A549 (cell line): ENCODE measurements at regions not wholly inside any gene's neighbourhood (a gene's known extent, or its start where the extent isn't known, plus 50 kb on each side); places are given as distances from the start of the nearest gene placed in this dataset.
A peak's percentile ranks its signal among the peaks of the same experiment; 100 is the strongest.
"Not testable (repeated sequence)": the region's sequence is repeated elsewhere in the genome, so short reads cannot be mapped to it uniquely, and the experiment has no call there.

ENCODE experiments used
- ATAC-seq, 2 experiments: fragments of 200-7000 bp in 1 of 2; fragments of >200 bp in 1 of 2; cut with Nextera tagmentation in 1 of 2; cut with Tn5 transposase in 1 of 2; 3 replicates each; pipeline versions ENCODE4 v1.8.0 to v1.9.1; 2018 to 2020; ENCODE audit warnings: mild to moderate bottlenecking in 1 of 2, moderate library complexity in 1 of 2
- CTCF ChIA-PET: fragments of 300-600 bp; sonication (Branson Sonifier 250); formaldehyde crosslinking; extraction: SDS; loops from one replicate; lab custom pipeline; 2021; ENCODE audit warnings: antibody characterized with exemption, inconsistent platforms; lab: Yijun Ruan, JAX
- POLR2A ChIA-PET: fragments of 350-600 bp; formaldehyde crosslinking; extraction: SDS; loops from one replicate; lab custom pipeline; 2021; ENCODE audit warnings: antibody characterized with exemption, inconsistent platforms; lab: Yijun Ruan, JAX
- DNase-seq, 2 experiments: peaks; one replicate each; pipeline versions ENCODE4 v3.0.0 to v3.0.0-alpha.2; 2011 to 2016; ENCODE audit warnings: low read depth in 1 of 2, low spot score in 1 of 2
- FAIRE-seq: peaks from 2 replicates; lab custom pipeline; 2011; peaks lifted over from hg19 to GRCh38; lab: Jason Lieb, UNC
- H3K27ac ChIP-seq, 2 experiments: fragments of >200 bp; sonication (Bioruptor Twin); formaldehyde crosslinking; 3 replicates each; pipeline ENCODE4 v1.5.1; 2016 to 2017
- H3K4me1 ChIP-seq: fragments of >200 bp; sonication (Bioruptor Twin); formaldehyde crosslinking; 3 replicates; pipeline ENCODE4 v1.6.1; 2016
- H3K4me2 ChIP-seq: fragments of >200 bp; sonication (Bioruptor Twin); formaldehyde crosslinking; 3 replicates; pipeline ENCODE4 v1.6.1; 2016
- H3K4me3 ChIP-seq: fragments of >200 bp; sonication (Bioruptor Twin); formaldehyde crosslinking; 3 replicates; pipeline ENCODE4 v1.5.1; 2016
- H3K9me3 ChIP-seq: fragments of >200 bp; sonication (Bioruptor Twin); formaldehyde crosslinking; 3 replicates; pipeline ENCODE4 v1.6.1; 2016
- BHLHE40 ChIP-seq: IDR thresholded peaks from 2 replicates; pipeline ENCODE4 v1.6.1; 2012; ENCODE audit warnings: low read depth, low read length, inconsistent platforms
- CEBPB ChIP-seq, 2 experiments: fragments of >200 bp in 1 of 2; sonication (Bioruptor Twin) in 1 of 2; formaldehyde crosslinking in 1 of 2; IDR thresholded peaks; 2 replicates each; pipeline ENCODE4 v1.6.1; 2012 to 2016
- E2F6 ChIP-seq: IDR thresholded peaks from 2 replicates; pipeline ENCODE4 v1.6.1; 2012; ENCODE audit warnings: low read depth, borderline replicate concordance
- FOSB ChIP-seq: fragments of 250-450 bp; sonication (Bioruptor Pico); IDR thresholded peaks from 2 replicates; pipeline ENCODE4 v1.5.0; 2020; ENCODE audit warnings: mild to moderate bottlenecking, moderate library complexity
- HDAC2 ChIP-seq: fragments of 200-600 bp; sonication (generic); IDR thresholded peaks from 2 replicates; pipeline ENCODE4 v1.6.1; 2016
- HEYL ChIP-seq: fragments of 250-450 bp; sonication (Bioruptor Pico); IDR thresholded peaks from 2 replicates; pipeline ENCODE4 v1.8.0; 2021; ENCODE audit warnings: mild to moderate bottlenecking, moderate library complexity
- HOXA7 ChIP-seq: fragments of 250-450 bp; sonication (Bioruptor Pico); IDR thresholded peaks from 2 replicates; pipeline ENCODE4 v1.5.0; 2020; ENCODE audit warnings: mild to moderate bottlenecking, moderate library complexity
- HOXB13 ChIP-seq: fragments of 250-450 bp; sonication (Bioruptor Pico); IDR thresholded peaks from 2 replicates; pipeline ENCODE4 v1.5.0; 2020; ENCODE audit warnings: low read depth, mild to moderate bottlenecking, moderate library complexity
- JUN ChIP-seq, 2 experiments: fragments of >200 bp; sonication (Bioruptor Twin); formaldehyde crosslinking; IDR thresholded peaks; 2 replicates in 1 of 2; 3 replicates in 1 of 2; pipeline ENCODE4 v1.6.1; 2016 to 2017
- JUNB ChIP-seq: fragments of >200 bp; sonication (Bioruptor Twin); formaldehyde crosslinking; IDR thresholded peaks from 2 replicates; pipeline ENCODE4 v1.6.1; 2016
- MAZ ChIP-seq: fragments of 150-350 bp; IDR thresholded peaks from 2 replicates; pipeline ENCODE4 v1.6.1; 2014; ENCODE audit warnings: antibody characterized with exemption, low read depth, low read length, borderline replicate concordance
- NFE2L2 ChIP-seq: fragments of 150-350 bp; conservative IDR thresholded peaks from 2 replicates; pipeline ENCODE4 v1.6.1; 2014; ENCODE audit warnings: low read length
- NR3C1 ChIP-seq: fragments of >200 bp; sonication (Bioruptor Twin); formaldehyde crosslinking; IDR thresholded peaks from 3 replicates; pipeline ENCODE4 v1.6.1; 2017
- PHF8 ChIP-seq: fragments of 200-600 bp; sonication (generic); IDR thresholded peaks from 2 replicates; pipeline ENCODE4 v1.6.1; 2016; ENCODE audit warnings: low read depth, mild to moderate bottlenecking, antibody characterized with exemption, moderate library complexity, borderline replicate concordance
- RAD21 ChIP-seq, 2 experiments: fragments of >200 bp in 1 of 2; sonication (Bioruptor Twin) in 1 of 2; formaldehyde crosslinking in 1 of 2; IDR thresholded peaks in 1 of 2; conservative IDR thresholded peaks in 1 of 2; 2 replicates in 1 of 2; 3 replicates in 1 of 2; pipeline ENCODE4 v1.6.1; 2012 to 2018; ENCODE audit warnings: inconsistent platforms in 1 of 2
- RARB ChIP-seq: fragments of 250-450 bp; sonication (Bioruptor Pico); IDR thresholded peaks from 2 replicates; pipeline ENCODE4 v1.8.0; 2021; ENCODE audit warnings: mild to moderate bottlenecking, moderate library complexity
- RCOR1 ChIP-seq: fragments of 150-350 bp; IDR thresholded peaks from 2 replicates; pipeline ENCODE4 v1.6.1; 2014; ENCODE audit warnings: antibody characterized with exemption, low read length, low read depth
- RFX5 ChIP-seq: fragments of 450-650 bp; IDR thresholded peaks from 2 replicates; pipeline ENCODE4 v1.7.1; 2014; ENCODE audit warnings: antibody characterized with exemption, mild to moderate bottlenecking, moderate library complexity
- TFCP2L1 ChIP-seq: fragments of 250-450 bp; sonication (Bioruptor Pico); IDR thresholded peaks from 2 replicates; pipeline ENCODE4 v1.5.0; 2021; ENCODE audit warnings: mild to moderate bottlenecking
- TP53 ChIP-seq: fragments of 250-450 bp; sonication (Bioruptor Pico); IDR thresholded peaks from 2 replicates; pipeline ENCODE4 v1.5.0; 2021; ENCODE audit warnings: mild to moderate bottlenecking, moderate library complexity
- ZC3H11A ChIP-seq: fragments of 450-650 bp; IDR thresholded peaks from 2 replicates; pipeline ENCODE4 v1.6.1; 2014; ENCODE audit warnings: antibody characterized with exemption, mild to moderate bottlenecking
- ZSCAN20 ChIP-seq: fragments of 250-450 bp; sonication (Bioruptor Pico); IDR thresholded peaks from 2 replicates; pipeline ENCODE4 v1.8.0; 2022; ENCODE audit warnings: mild to moderate bottlenecking, moderate library complexity
- WGBS: methylation state at CpG from one replicate; pipeline ENCODE4 v1.1.6; 2017; ENCODE audit errors: missing lambda C conversion rate; 5-methylcytosine and 5-hydroxymethylcytosine counted together
- TF ChIP-seq, protein P1 (sequence below): fragments of 250-450 bp; sonication (Bioruptor Pico); IDR thresholded peaks from 2 replicates; pipeline ENCODE4 v1.5.0; 2021; ENCODE audit warnings: mild to moderate bottlenecking, moderate library complexity, borderline replicate concordance

- H3K4me1 ChIP-seq = no peaks in the 10 kb centered on the region
- 0 out of 6 replicates have a peak overlapping the region, but pooled peaks of 1 of the 2 experiments have one; percentile 26 for H3K27ac ChIP-seq
- no peak for DNase-seq
- no peaks in the 10 kb centered on the region for H3K9me3 ChIP-seq
- H3K4me3 ChIP-seq = peak overlapping the region; percentile 28; the same call in 2 of the 3 replicates
- no peak for FAIRE-seq
- CTCF ChIA-PET = no interaction called here
- ATAC-seq = peak in 1 of 2 experiments; percentile 48; a peak in 2 of 6 replicates
- POLR2A ChIA-PET = no interaction called here
- 27% methylated on average over 11 of the region's 69 CpGs for WGBS
- H3K4me2 ChIP-seq = peak overlapping the region; percentile 59
- TF ChIP-seq JUNB = no peak
- TF ChIP-seq BHLHE40 = no peak
- TF ChIP-seq, all 56 proteins: peak for 0
These were observed 157.0 kb downstream of the BRD1 start for GRCh38 chr22:49670456-49671330.

- CTCF ChIA-PET = interaction anchor here (0.8 kb wide), 1 partner anchor 37 kb away, joined by 3 read pairs; no protein-coding TSS in a partner anchor
- Histone ChIP-seq H3K4me3 (peak overlapping the region; percentile 28; the same call in 2 of the 3 replicates), H3K27ac (0 out of 6 replicates have a peak overlapping the region, but pooled peaks of 1 of the 2 experiments have one; percentile 26), H3K4me2 (peak overlapping the region; percentile 59)
- POLR2A ChIA-PET, H3K4me1 ChIP-seq, H3K9me3 ChIP-seq, ATAC-seq, FAIRE-seq: not testable (repeated sequence)
- WGBS = 0% methylated on average over 1 of the region's 33 CpGs
- DNase-seq = peak in 1 of 2 experiments; percentile 16
These were observed 157.7 kb downstream of the BRD1 start for GRCh38 chr22:49669969-49670455.

- FAIRE-seq, H3K4me2 ChIP-seq, POLR2A ChIA-PET, H3K4me1 ChIP-seq, H3K9me3 ChIP-seq, ATAC-seq, H3K27ac ChIP-seq, H3K4me3 ChIP-seq: not testable (repeated sequence)
- DNase-seq = peak in 1 of 2 experiments; percentile 24
- CTCF ChIA-PET = interaction anchor here (0.8 kb wide), 1 partner anchor 37 kb away, joined by 3 read pairs; no protein-coding TSS in a partner anchor
- no CpG with 5 or more reads among the region's 1 CpG for WGBS
These were observed 158.2 kb downstream of the BRD1 start for GRCh38 chr22:49669427-49669968.

- no peaks in the 10 kb centered on the region for H3K4me1 ChIP-seq
- FAIRE-seq = no peak
- no peak for TF ChIP-seq HEYL (CRISPR knock-in tag)
- TF ChIP-seq ZSCAN20 = no peak
- TF ChIP-seq PHF8 = no peak
- no peak for TF ChIP-seq HDAC2
- no peak for TF ChIP-seq RAD21 (conservative IDR thresholded peaks at IDR 0.05 in 1 of 2, IDR thresholded peaks at IDR 0.05 in 1 of 2)
- TF ChIP-seq, all 56 proteins: peak for 0
- no peaks in the 10 kb centered on the region for H3K9me3 ChIP-seq
- ChIA-PET POLR2A (no interaction called here), CTCF (no interaction called here)
- no peak overlapping the region for H3K4me2 ChIP-seq
- no peak overlapping the region for H3K27ac ChIP-seq
- 59% methylated on average over 15 of the region's 19 CpGs for WGBS
- no peak for ATAC-seq
- DNase-seq = no peak
- H3K4me3 ChIP-seq = no peak overlapping the region
These were observed 159.3 kb downstream of the BRD1 start for GRCh38 chr22:49668402-49668801.

GRCh38 chr22:49667236-49667635 is 160.4 kb downstream of the BRD1 start:
- 72% methylated on average over 6 of the region's 13 CpGs for WGBS
- CTCF ChIA-PET = no interaction called here
- DNase-seq = no peak
- H3K4me3 ChIP-seq = no peak overlapping the region
- no peak overlapping the region for H3K4me2 ChIP-seq
- ATAC-seq = no peak
- FAIRE-seq = no peak
- no peak overlapping the region for H3K27ac ChIP-seq
- no peaks in the 10 kb centered on the region for H3K4me1 ChIP-seq
- POLR2A ChIA-PET = no interaction called here
- no peaks in the 10 kb centered on the region for H3K9me3 ChIP-seq
- TF ChIP-seq CEBPB (IDR thresholded peaks at IDR 0.05) = no peak
- TF ChIP-seq ZC3H11A = no peak
- TF ChIP-seq RARB = no peak
- no peak for TF ChIP-seq HOXB13 (CRISPR knock-in tag)
- no peak for TF ChIP-seq NR3C1
- no peak for TF ChIP-seq E2F6
- no peak for TF ChIP-seq RCOR1
- no peak for TF ChIP-seq NFE2L2
- TF ChIP-seq RFX5 = no peak
- no peak for TF ChIP-seq HOXA7 (CRISPR knock-in tag)
- TF ChIP-seq FOSB (CRISPR knock-in tag) = no peak
- no peak for TF ChIP-seq TFCP2L1 (CRISPR knock-in tag)
- TF ChIP-seq JUN (IDR thresholded peaks at IDR 0.05) = no peak
- TF ChIP-seq, protein P1, sequence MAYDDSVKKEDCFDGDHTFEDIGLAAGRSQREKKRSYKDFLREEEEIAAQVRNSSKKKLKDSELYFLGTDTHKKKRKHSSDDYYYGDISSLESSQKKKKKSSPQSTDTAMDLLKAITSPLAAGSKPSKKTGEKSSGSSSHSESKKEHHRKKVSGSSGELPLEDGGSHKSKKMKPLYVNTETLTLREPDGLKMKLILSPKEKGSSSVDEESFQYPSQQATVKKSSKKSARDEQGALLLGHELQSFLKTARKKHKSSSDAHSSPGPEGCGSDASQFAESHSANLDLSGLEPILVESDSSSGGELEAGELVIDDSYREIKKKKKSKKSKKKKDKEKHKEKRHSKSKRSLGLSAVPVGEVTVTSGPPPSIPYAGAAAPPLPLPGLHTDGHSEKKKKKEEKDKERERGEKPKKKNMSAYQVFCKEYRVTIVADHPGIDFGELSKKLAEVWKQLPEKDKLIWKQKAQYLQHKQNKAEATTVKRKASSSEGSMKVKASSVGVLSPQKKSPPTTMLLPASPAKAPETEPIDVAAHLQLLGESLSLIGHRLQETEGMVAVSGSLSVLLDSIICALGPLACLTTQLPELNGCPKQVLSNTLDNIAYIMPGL (CRISPR knock-in tag) = no peak
- no peak for TF ChIP-seq TP53 (CRISPR knock-in tag)
- no peak for TF ChIP-seq MAZ
